GM18520 (cell line): ENCODE measurements at regions not wholly inside any gene's neighbourhood (a gene's known extent, or its start where the extent isn't known, plus 50 kb on each side); places are given as distances from the start of the nearest gene placed in this dataset.
A peak's percentile ranks its signal among the peaks of the same experiment; 100 is the strongest.
"Not testable (repeated sequence)": the region's sequence is repeated elsewhere in the genome, so short reads cannot be mapped to it uniquely, and the experiment has no call there.

Source experiments
- ATAC-seq: cut with Tn5 transposase; IDR thresholded peaks from one replicate; pipeline ENCODE4 v1.9.1; 2021; ENCODE audit not compliant: unreplicated experiment

DNA sequence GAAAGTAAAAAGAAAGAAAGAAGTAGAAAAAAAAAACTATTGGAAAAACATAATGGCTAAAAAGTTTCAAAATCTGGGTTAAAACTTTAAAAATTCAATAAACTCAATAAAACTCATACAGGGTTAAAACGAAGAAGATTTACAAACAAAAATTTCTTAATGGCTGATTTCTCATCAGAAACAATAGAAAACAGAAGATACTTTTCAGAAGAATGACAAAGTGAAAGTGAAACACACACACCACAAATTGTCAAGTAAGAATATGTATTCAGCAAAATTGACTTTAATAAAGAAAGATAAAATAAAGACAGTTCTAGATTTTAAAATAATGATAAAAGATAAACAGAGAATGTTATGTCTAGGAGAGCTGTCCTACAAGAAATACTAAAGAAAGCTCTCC lies 618.9 kb upstream of the GJE1 start:
- no peak for ATAC-seq

DNA sequence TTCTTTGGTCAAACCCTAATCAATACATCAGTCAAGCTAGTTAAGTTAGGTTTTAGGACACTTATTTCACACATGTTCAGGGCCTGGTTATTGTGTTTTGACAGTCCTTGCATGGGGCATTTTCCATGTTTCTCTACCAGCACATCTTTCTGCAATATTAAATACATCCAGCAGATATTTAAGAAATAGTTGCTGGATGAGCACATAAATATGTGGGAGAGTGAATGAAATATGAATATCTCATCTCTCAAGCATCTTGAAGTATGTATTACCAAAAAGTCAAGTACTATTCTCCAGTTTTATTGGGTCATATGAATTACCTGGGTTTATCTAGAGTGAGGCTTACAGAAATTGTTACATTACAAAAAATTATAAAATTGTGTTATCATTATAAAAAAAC lies 621.9 kb upstream of the GJE1 start:
- no peak for ATAC-seq

DNA sequence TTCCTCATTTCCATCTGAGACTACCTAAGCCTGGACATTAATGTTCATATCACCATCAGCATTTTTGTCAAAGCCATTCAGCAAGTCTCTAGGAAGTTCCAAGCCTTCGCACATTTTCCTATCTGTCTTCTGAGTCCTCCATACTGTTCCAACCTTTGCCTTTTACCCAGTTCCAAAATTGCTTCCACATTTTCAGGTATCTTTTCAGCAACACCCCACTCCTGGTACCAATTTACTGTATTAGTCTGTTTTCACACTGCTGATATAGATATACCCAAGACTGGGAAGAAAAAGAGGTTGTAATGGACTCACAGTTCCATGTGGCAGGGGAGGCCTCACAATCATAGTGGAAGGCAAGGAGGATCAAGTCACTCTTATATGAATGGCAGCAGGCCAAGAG lies 626.7 kb upstream of the GJE1 start:
- ATAC-seq = not testable (repeated sequence)

DNA sequence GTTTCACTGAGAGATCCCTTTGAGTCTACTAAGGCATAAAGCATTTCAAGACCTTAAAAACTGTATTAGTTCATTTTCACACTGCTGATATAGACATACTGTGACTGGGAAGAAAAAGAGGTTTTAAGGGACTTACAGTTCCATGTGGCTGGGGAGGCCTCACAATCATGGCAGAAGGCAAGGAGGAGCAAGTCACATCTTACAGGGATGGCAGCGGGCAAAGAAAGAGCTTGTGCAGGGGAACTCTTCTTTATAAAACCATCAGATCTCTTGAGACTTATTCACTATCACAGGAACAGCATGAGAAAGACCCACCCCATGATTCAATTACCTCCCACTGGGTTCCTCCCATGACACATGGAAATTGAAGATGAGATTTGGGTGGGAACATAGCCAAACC lies 628.4 kb upstream of the GJE1 start:
- ATAC-seq = not testable (repeated sequence)

DNA sequence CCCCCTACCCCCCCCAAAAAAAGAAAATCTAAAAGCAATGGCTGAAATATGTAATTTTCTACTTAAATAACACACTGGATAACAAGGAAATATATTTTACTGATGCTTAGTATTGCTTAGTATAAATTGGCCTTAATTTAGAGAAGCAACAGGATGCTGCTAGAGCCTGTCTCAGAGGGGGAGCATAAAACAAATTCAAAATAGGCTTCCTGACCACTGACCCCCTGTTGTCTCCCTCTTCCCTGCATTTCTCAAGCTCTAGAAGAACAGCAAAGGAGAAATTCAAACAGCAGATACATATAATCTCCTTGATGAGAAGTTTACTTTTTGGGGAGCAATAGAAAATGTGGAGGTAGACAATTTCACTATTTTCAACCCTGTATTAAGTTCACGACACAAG lies 631.1 kb upstream of the GJE1 start:
- ATAC-seq = no peak

DNA sequence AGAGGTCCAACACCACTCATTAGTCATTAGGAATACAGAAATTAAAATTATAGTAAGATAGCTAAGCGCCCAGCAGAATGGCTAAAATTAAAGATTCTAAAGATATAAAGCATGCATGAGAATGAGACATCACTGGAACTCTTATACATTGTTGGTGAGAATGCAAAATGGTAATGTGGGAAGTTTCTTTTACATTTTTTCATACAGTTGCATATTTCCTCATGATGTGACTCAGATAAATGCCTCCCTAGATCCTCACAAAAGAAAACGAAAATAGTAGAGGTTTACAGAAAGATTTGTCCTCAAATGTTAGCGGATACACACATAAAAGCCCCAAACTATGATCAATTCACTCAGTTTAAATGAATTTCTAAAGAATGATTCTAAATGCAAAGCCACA lies 633.7 kb upstream of the GJE1 start:
- no peak for ATAC-seq

DNA sequence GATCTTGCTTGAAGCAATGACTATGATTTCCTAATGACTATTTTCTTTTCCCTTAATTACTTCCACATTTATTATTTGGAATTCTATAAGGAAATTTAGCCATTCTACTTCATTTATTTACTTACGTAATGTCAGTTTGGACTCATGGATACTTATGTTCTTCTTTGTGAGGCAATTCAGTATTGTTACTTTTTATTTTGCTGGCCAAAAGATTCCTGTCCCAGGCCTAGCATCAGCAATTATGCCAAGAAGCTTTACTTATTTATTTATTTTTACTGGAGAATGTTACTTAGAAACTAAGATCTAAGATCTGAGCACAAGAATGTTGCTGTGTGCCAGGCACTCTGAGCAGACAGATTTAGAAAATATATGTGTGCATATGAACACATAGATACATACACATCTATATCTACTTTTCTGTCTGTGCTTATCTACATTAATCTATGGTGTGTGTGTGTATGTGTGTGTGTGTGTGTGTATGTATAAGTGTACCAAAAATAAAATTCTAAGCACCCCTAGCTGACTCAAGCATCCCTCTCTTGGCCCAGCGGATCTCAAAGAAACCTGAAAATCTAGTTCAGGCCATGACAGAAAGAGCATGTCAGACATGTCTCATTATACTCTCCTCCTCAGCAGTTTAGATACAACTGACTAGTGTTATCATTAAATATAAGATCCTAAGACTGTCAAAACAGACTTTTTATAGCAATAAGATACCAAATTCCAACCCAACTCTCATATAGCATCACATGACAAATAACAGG lies 640.0 kb upstream of the GJE1 start:
- ATAC-seq = no peak

DNA sequence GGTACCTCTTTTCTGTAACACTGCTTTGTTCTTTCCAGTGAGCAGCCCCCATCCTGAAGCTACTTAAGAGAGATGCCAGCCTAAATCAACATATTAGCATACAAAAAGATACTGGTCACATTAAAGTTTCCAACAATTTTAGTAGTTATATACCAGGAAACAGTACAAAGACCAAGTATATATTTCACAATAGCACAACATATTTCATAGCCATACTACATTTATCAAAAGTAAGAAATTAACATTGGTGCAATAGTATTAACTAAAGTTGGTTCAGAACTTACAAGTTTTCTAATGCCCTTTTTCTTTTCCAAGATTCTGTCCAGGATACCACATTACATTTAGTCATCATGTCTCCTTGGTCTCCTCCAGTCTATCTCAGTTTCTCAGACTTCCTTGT lies 641.0 kb upstream of the GJE1 start:
- ATAC-seq = no peak

DNA sequence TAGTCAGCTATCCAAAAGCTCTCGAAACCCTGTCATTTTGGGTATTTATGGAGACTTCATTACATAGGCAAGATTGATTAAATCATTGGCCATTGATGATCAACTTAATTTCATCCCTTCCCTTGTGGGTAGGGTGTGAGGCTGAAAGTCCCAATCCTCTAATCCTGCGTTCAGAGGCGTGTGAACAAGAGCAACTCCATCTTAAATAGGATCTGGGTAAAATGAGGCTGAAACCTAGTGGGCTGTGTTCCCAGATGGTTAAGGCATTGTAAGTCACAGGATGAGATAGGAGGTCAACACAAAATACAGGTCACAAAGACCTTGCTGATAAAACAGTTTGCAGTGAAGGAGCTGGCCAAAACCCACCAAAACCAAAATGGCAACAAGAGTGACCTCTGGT lies 641.7 kb upstream of the GJE1 start:
- ATAC-seq = no peak

DNA sequence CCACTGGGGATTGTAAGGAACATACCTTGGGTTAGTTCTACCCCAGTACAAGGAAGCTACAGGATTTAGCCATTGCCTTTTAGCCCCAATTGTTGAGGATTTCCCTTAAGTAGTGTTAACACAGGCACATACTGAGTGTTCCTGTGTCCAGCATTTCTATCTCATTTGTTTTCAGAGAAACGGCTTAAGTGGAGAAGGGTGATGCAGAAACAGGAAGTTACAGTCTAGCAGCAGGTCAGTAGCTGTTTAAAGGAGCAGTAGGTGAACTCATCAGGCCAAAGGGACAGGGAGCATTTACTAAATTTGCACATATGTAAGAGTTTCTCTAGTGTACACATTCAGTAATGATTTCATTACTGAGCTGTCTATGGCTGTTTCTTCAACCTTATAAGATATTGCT lies 644.2 kb upstream of the GJE1 start:
- ATAC-seq = peak; percentile 27

DNA sequence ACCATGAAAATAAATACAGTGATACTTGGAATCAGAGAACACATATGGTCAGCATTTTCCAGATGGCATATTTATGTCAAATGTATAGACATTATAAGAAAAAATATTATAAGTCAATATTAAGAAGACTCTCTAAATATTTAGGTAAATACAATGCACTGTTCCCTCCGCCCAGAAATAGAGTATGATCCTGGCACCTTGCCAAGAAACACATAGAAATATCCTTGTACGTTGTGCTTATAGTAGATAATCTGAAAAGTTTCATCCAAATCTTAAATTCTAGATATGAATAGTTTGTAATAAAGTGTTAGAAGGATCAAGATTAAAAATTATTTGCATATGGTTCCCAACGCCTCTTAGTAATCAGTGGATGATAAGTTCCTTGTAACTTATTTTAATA lies 645.8 kb upstream of the GJE1 start:
- no peak for ATAC-seq

DNA sequence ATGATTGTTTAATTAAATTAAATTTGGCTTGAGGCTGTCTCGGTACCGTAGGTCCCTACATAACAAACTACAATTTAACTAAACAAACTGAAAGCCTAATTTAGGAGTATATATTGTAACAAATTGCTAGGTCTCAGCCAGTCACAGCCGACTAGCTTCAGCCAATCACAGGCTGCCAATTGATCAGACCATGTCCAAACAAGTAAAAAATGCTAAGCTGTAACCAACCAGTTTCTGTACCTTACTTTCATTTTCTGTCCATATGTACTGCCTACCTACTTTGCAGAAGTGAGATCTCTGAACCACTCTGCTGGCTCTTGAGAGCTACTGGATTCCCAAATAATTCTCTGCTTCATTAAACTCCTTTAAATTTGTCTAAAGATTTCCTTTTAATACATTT lies 648.0 kb upstream of the GJE1 start:
- ATAC-seq = peak; percentile 72

DNA sequence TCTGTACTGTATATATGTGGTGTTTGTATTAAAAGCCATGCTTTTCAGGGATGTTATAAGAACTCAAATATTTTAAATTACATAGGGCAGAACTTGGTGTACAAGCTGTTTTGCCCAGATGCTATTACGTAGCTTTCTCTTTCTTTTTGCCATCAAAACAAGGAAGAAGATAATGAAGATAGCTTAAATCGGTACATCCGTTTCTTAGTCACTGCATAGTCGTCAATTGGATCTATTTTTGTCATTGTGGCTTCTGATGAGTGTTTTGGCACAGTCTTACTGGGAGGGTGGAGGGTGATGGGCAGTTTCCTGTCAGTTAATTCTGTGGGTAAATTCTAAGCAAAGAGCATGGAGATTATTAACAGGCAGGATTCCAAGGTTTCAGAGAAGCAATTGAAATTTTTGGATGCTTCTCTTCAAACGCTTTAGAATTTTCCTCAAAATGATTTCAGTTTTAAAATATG lies 649.1 kb upstream of the GJE1 start:
- ATAC-seq = peak; percentile 91

DNA sequence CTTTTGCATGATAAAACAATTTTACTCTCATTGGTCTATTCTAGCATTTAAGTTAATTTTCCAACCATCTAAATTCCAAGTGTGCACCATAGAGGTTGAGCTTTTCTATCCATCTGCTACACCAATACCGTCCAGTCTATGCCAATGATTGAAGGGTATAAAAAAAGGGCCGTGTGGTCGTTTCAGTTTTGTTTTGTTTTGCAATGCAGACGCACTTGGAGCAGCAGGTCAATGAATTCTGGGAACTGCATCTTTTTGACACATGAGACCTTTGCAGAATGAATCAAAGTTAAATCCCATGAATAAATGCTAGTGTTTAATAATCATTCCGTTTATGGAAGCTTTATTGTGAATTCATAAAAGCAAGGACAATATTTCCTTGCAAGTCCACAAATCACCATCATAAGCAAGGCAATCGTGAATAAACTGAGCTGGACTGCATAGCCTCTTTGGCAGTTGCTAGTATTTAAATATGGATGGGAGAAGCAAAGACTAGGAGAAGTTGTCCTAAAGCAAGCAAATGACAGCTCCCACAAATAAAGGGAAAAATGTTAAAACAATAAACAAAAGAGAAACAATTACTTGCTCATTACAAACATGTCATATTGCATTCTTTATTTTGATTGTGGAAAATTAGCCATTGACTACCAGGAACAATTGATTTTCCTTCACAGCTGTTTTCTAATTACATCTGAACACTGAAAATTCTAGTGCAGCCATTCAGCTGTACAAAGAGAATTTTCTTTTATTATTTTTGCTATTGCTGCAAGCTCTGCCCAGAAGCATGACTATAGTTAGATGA lies 649.7 kb upstream of the GJE1 start:
- no peak for ATAC-seq

DNA sequence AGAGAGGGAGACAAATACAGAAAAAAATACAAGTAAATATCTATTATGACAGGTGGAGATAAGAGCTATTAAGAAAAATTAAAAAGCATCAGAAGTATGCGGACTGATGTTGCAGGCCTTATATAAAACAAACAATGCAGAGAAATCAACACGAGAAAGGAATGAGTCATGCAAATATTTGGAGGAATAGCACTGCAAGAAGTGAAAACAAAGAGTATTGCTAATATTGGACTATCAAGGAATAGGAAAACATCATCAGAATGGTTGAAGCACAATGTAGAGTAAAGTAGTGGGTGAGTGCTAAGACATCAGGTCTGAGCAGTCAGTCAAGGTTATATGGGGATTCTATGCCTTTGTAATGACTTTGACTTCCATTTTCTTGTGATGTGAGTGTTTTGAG lies 657.5 kb upstream of the GJE1 start:
- no peak for ATAC-seq

DNA sequence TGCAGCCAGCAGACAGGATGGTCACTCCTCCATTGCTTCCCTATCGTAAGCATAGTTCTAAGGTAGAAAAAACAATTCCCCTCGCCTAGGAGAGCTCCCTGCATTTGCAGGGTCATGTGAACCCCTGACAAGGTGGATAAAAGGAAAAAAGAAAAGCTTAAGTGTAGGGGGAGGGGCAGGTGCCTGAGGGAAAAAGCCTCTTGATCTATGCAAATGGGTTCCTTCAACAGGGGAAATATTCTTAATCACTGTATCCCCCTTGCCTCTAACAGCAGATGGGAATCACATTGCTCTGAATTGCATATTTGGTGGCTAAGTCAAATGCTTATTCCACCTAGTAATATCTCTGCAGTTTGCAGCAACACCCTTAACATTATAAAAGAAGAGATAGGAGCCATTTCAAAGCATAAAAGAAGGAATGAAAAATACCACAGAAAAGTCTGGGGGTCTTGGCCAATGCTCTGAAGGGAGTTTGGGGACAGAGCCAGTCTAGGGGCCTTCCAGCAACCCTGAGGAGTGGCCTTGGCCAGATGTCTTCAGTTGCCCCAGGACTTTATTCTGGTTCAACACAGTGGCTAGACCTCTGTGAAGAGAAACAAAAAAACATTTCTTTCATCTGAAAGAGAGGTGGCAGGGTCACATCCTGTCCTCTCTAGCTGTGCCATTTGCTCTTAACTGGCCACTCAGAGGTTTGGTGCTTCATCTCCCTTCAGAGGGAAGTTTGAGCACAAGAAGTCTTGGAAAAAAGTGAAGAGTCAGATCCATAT lies 660.4 kb upstream of the GJE1 start:
- no peak for ATAC-seq

DNA sequence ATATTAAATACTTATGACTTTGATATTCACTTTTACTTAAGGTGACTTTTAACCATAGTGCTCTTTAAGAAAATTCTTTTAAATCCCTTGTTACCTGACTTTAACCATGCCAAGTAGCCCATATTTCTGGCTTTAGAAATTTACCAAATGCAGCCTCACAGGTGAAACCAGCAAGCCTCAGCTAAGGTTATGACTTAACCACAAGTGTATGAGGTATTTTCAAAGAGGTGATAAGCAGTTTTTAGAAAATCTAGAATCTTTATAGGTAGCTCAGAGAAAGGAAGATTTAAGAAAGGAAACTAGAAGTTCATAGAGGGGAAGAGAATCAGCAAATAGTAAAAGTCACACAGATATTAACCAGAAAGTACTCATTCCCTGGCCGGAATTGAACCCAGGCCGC lies 661.9 kb upstream of the GJE1 start:
- no peak for ATAC-seq

DNA sequence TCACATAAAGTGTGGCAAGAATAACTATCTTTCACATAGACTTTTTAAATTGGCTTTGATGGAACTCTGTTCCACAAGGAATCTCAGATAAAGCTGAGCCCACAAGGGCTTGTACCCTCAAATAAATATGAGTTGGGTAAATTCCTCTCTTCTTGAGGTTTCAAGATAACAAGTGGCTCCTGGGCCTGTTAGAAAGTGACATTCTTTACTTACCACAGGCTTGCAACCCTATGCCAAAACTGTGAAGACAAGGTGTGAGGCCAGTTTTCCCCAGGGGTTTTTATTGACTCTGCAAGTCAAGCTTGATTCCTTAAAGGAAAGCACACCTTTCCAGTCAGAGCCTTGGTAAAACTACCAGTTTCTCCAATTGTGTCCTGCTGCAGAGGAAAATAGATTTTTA lies 664.8 kb upstream of the GJE1 start:
- peak; percentile 35 for ATAC-seq

DNA sequence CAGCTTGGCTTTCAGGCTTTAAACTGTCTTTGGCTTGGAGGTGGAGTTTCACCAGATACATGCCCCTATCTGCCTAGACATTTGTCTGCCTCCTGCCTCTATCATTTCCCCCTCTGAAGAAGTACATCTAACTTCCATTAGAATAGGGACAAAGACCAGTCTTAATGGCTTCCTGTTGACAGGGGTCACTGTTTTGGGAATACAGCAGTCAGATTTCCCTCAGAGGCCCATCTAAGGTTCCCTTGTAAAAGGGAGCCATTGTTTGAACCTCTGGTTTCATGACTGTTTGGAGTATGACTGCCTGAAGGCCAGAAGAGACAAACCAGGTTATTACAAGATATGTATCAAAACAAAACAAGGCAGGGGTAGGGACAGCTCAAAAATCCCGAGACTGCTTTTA lies 665.7 kb upstream of the GJE1 start:
- no peak for ATAC-seq

DNA sequence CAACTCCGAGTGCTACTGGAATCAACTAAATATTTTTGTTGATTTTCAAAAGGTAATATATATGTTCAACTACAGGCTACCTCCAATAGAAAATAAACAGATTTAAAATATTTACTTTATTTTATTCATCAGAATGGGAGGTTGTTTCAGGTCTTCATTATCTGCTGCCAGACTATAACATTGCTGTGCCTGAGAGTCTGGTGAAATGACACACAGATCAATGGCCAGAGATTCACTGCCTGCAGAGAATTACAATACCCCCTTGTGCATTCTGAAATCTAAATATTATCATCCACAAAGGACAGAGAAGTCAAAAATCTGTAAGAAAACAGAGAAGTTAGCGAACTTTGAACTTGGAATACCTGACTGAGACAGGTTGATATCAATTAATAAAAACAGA lies 667.8 kb upstream of the GJE1 start:
- no peak for ATAC-seq

DNA sequence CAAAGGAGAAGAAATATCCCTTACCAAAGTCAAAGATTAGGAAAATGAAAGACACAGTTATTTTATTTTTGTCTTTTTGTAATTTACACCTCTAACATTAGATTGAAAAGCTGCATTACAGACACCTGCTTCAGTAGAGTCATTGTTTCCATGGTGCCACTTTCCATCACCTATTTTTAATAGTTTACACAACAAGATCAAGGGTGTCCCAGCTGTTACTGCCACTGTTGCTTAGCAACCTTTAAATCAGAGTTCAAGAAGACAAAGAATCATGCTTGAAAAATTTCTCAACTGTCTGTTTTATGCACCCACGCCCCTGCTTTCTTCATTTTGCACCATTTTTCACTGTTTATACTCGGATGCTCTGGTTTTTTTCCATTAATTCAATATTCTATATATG lies 668.2 kb upstream of the GJE1 start:
- ATAC-seq = peak; percentile 56
